Left colon (tissue), 2 donors: ENCODE measurements at regions not wholly inside any gene's neighbourhood (a gene's known extent, or its start where the extent isn't known, plus 50 kb on each side); places are given as distances from the start of the nearest gene placed in this dataset.

Experiments used
- ATAC-seq: fragments of 200-7000 bp; cut with Tn5 transposase; one replicate; pipeline ENCODE4 v1.9.1; 2020; ENCODE audit warnings: mild to moderate bottlenecking, moderate library complexity
- DNase-seq, 2 donors: peaks; one replicate each; pipeline ENCODE4 v3.0.0-alpha.2; 2020
- intact Hi-C, 2 donors: fragments of 100-400 bp; cut with DNase I in 1 of 2; cut with micrococcal nuclease in 1 of 2; formaldehyde crosslinking; loops; one replicate each; pipeline versions ENCODE4 v1.11.2 to v1.14.0; 2022; cut with DNase I, micrococcal nuclease
- donor health status: DM: no; HTN: no; CAD: no.
- donor health status: DM: yes; HTN: yes; CAD: no.

DNA sequence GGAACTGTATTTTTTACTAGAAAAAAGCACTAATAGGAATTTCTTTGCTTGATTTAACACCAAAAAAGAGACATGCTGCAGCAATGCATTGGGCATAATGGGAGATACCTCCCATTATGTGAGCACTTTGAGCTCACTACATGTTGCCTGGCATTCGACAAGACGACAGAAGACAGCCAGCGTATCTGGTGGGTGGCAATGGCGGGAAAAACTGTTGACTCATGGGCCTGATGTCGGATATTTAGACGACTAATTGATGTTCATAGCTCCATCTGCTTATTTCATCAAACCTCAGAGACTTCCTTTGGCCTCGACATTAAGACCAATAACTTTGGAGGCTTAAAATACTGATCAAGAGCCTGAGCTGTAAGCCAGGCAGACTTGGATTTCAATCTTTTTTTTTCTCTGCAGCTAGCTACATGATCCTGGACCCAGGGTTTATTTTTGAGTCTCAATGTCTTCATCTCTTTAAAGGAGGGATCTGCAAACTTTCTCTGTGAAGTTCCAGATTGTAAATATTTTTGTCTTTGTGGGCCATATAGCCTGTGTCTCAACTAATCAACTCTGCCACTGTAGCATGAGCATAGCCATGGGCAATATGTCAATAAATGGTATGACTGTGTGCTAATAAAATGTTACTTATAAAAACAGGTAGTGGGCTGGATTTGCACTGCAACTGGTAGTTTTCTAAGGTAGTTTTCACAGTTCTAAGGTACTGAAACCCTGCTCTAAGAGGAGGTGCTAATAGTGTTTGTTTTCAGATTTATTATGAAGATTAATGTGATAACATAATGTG lies 375.1 kb downstream of the METTL15 start:
- ATAC-seq: no peak
- intact Hi-C loops: no loop called here

DNA sequence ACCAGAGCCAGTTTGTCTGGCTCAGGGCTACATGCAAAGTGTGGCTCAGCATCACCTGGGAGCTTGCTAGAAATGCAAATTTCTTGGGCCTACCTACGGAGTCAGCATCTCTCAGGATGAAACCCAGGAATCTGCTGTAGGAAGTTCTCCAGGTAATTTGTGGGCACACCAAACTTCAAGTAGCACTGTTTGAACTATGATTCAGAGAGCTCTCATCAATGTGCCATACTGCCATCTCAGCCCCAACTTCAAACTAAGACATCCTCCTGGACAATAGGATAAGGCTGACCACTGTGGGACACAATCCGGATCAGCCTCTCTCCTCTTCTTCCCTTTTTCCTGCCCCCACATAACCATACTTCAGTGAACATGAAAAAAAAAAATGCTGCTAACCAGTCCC lies 374.5 kb downstream of the METTL15 start:
- no peak for ATAC-seq
- intact Hi-C loops: no loop called here
- DNase-seq: no peak

More for the DNA sequence above, 375.1 kb downstream of the METTL15 start:
- no peak for DNase-seq

DNA sequence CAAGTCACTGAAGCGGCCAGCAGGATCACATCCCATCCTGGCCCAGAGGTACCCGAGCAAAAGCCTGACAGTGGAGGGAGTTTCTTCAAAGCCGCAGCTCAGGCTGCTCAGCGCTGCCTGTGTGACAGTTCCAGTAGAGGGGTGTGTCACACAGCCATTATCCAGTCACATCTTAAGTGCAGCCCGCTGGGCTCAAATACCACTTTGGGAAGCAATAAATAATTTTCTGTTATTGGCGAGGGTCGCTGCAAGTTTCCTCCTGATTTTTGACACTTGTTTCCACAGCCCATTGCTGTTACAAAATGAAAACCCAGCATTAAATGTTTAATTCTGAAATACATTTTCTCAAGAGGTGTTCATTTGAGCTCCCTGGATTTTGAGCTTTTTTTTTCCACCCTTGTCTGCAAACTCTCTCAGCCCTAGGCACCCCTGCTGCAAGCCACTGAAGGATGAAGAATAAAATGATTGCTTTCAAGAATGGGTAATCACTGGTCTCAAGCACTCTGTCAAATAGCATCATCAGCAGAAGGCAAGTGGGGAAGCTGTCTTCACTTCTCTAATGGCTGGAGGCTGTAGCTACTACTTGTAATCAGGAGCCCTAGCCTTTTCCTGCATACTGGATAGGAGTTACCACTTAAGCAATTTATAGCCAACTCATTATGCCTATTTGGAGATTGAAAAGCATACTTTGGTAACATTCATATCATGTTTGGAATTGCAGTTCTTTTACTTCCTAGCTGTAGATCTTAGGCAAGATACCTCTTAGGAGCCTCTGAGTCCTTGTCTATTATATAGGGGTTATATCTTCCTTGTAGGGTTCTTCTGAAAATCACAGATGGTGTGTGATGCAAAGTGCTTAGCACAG lies 373.7 kb downstream of the METTL15 start:
- ATAC-seq (no peak), DNase-seq (no peak)
- intact Hi-C loops: no loop called here

DNA sequence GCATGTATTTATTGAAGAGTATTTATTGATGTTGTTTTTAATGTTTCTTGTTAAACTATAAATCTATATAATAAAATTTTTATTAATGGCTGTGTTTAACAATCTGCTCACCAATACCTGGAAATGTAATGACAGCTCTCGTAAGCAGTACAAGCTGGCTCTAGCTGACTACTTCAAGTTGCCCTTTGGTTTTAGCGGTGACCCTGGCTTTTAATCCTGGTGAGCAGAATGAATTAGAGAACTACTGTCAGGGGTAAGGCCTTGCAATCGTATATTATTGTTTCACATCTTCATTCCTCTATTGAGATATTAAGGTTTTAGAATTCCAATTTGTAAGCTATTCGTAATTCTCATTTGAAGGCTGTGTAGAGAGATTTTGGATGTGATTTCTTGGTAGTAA lies 372.2 kb downstream of the METTL15 start:
- intact Hi-C loops: no loop called here
- DNase-seq (no peak), ATAC-seq (no peak)

DNA sequence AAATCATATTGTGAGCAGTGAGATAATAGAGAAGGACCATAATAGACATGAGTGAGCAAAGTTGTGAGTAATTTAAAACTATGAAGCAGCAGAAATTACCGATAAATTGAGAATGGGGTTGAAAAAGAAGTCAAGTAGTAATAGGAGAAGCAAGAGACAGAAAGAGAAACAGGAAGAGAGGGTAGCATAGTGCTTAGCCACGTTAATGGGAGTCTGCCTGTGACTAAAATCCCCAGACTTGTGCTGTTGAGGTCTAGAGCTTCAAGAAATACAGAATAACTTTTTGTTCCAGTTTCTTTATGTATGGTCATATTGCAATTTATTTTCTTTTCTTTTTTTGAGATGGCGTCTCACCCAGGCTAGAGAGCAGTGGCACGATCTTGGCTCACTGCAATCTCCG lies 368.7 kb downstream of the METTL15 start:
- ATAC-seq (no peak), DNase-seq (no peak)
- intact Hi-C loops: no loop called here

DNA sequence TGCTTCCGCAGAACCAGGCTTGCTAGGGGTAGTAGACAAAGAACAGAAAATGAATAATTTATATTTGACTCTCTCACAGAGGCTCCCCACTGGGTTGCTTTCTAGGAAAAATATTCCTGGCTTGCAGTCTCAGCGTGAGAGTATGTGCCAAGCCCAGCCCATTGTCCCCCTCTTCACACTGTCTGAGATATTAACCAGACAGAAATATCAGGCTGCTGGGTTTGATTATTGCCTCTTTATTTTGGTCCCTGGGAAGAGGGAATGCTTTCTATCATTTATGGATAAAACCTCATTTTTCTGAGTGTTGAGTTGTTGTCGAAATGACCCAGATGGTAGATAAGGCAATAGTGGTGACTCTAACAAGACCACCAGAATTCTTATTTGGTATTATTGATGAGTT lies 367.9 kb downstream of the METTL15 start:
- DNase-seq (no peak), ATAC-seq (no peak)
- intact Hi-C loops: no loop called here

DNA sequence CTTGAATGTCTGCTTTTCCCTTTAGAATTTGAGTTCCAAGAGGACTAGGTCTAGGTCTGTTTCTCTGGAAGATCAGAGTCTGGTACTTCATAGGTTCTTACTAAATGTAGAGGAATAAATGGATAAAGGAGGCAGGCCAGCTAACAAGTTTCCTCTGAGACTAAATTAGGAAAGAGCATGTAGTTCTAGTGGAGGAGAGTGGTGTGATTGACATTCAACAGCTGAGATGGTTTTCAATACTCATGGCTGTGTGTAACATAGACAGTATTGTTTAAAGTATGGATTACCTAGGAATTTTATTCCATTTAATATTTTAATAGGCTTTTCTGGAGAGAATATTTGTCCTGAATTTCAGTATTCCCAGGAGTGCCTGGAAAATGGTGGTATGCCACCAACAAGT lies 364.7 kb downstream of the METTL15 start:
- ATAC-seq (no peak), DNase-seq (no peak)
- intact Hi-C loops: no loop called here

DNA sequence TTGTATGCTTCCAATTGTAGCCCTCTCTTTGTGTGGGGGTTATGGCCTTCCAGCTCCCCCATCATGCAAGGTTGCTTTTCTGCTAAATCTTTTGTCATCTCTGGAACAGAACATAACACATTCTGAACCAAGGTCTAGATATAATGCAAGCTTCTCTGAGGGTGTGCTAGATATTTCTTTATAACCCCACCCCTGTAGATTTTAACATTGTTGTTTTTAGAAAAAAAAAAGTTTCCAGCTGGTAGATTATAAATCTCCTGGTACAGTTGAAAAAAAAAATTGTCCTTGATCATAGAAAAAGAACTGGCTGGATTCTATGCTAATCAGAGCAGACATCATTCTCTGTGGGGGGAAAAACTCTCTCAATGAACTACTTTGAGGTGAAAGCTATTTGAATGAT lies 363.3 kb downstream of the METTL15 start:
- intact Hi-C loops: no loop called here
- DNase-seq (no peak), ATAC-seq (no peak)

DNA sequence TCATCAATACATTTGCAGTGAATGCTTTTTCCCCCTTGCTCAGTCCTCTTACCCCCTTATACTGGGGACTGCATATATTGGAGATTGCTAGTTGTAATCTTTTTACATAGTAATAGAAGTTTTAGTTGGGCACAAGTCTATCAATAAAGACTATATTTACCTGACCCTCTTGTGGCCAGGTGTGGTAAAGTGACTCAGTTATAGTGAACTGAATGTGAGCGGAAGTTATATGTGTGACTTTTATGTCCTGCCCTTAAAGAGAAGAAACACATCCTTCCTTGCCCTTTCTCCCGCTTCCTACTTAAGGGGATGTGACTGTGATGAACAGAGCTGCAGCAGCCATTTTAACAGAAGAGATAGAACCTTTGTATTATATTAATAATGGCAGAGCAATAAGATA lies 362.0 kb downstream of the METTL15 start:
- intact Hi-C loops: no loop called here
- DNase-seq (no peak), ATAC-seq (no peak)

DNA sequence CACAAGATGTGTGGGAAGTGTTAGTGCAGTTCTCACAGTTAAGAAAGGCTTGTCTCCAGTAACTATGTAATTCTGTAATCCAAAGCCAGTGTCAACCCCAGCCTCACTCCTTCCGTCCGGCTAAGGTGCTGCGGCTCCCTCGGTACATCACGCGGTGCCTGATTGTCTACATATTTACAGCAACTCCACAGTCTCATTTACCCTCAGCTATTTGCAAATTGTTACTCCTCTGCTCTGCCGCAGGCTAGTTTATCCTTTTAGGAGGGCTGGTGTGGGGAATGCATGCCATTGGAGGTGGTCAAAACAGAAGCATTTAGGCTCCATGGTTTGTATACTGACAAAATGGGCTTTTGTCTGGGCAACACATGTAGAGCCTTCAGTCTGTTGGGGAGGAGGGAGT lies 358.3 kb downstream of the METTL15 start:
- intact Hi-C loops: no loop called here
- no peak for DNase-seq
- no peak for ATAC-seq

DNA sequence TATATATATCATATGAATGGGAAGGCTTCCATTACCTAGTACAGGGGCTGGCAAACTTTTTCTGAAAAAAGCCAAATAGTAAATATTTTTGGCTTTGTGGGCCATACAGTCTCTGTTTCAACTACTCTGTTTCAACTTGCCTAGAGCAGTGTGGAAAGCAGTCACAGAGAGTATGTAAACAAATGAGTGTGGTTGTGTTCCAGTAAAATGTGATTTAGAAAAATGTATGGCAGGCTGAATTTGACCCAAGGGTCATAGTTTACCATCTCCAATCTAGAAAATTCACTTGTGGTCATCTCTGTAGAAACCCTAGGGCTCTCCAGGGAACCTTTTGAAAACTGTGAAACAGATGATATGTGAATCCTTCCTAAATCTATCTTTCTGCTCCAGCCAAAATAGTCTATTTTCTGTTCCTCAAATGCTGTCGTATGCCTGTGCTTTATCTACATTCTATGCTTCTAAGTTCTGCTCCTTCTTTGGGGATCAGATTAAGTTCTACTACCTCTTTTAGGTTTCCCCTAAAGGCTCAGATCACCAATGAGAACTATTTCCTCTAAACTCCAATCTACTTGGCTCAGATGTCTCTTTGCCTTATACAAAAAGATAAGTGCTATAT lies 356.2 kb downstream of the METTL15 start:
- no peak for ATAC-seq
- intact Hi-C loops: no loop called here
- no peak for DNase-seq

DNA sequence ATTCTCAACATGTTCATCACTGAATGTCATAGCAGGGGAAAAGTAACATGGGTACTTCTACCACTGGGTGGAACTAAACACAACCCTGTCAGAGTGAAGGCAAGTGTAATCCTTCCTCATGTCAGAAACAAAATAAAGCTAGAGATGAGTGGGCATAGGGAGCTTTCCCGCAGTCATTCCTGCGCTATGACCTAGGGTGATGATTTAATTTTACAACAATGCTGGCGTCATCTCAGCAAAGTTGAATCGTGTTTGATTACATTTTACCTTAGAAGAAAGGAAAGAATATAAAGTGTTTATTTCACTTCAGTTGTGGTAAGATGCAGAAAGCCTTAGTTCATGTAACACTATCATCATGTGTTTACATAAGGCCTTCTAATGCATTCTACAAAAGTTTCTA lies 355.6 kb downstream of the METTL15 start:
- intact Hi-C loops: no loop called here
- no peak for DNase-seq
- ATAC-seq: no peak

DNA sequence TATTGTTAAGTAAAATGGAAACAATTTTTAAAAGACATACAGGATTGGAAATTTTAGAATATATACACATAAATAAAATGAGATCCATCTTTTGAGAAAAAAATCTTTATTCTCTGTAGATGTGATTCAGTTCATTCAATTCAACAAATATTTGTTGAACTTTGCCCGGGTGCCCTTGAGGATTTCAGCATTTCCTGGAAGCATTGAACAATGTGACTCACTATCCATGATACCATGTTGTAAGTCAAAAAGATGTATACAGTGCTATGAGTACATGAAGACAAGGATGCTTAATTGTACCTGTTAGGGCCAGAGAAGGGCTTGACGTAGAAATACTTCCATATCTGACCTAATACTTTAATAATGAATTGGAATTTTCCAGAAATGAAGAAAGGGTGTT lies 353.7 kb downstream of the METTL15 start:
- ATAC-seq (no peak), DNase-seq (peak in 1 of 2 donors; percentile 4)
- intact Hi-C loops: no loop called here

DNA sequence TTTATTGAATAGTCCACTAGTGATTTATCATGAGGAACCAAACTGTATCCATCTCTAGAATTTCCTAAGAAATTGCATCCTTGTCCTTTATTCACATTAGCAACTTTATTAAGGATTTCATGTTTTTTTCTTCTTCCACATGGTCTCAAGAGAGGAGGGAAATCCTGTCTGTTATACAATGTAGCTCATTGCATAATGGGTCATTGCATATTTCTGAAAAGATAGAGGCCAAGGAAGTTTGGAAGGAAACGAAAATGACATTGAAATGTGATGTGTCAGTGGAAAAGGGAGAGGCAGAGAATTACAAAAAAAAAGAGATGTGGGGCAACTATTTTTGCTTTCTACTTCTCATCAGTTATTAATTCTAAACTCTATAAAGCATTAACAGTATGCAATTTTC lies 353.1 kb downstream of the METTL15 start:
- intact Hi-C loops: no loop called here
- no peak for DNase-seq
- no peak for ATAC-seq

DNA sequence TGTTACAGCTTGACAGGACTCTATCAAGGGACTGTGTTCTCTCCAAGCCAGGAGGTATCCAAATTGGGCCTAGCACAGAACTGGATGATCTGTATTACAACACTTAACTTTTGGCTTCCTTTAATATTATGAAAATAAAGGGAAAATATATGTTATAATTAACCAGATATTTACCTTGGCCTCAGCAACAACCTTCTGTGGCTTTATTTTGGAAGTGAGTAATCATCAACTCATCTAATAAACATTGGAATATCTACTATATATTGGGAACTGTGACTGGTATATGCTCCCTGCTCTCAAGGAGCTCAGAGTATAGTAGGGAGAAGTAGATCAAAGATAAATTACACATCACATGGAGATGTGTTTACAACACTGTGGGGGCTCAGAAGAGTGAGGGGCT lies 352.2 kb downstream of the METTL15 start:
- intact Hi-C loops: no loop called here
- no peak for ATAC-seq
- DNase-seq: no peak

DNA sequence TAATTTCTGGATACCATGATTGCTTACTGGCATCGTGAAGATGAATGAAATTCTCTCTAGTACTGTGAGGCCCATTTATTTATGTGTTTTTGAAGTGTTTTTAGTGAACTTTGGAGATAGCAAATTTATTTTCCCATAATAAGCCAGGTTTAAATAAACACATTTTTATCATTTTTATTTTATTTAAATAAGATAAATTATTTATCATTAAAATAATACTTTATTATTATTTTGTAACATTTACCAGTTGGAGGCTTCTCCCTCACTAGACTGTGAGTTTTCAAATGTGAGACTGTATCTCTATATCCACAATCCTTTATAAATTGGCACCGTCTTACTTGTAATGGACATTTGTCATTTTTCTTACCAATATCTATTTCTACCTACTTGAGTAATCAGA lies 351.7 kb downstream of the METTL15 start:
- intact Hi-C loops: no loop called here
- DNase-seq (no peak), ATAC-seq (no peak)

DNA sequence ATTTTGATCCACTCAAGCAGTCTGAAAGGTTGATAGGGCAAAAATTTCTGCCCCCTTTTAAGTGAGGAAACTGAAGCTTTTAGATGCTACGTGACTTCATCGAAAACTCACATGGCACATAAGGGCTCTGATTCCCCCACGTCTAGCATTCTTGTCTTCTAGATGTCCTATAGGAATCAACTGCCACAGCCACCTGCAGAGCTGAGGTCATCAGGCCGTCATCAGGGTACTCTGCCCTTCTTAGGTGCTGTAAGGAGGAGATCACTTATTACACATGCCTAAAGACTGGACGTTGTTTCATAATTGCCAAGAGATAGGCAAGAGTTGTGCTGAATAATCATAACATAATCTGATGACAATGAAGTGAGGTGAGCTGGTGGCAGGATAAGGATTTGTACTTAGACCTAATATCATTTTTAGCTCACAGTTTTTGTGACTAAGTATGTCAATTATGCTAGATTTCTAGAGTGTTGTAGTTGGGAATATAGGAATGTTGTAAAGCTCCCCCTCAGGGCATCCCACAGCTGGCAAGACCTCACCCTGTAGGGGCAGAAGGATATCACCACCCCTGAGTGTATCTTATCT lies 349.4 kb downstream of the METTL15 start:
- intact Hi-C loops: no loop called here
- DNase-seq (no peak), ATAC-seq (no peak)

DNA sequence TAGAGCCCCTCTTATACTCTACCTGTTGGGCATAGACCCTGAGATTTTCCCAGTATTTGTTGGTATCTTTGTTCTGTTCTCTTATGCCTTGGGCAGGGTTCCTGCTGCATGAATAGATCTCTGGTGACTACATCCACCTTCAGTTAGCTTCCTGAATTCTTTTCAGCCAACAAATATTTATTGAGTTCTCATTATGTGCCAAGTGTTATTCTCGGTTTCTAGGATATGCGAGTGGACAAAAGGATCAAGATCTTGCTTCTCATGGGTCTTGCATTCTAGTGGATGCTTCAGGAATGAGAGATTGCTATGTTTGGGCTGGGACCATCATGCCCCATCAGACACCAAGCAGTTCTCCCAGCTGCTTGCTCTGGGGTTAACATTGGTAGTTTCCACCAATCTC lies 340.0 kb downstream of the METTL15 start:
- DNase-seq (no peak), ATAC-seq (no peak)
- intact Hi-C loops: no loop called here

DNA sequence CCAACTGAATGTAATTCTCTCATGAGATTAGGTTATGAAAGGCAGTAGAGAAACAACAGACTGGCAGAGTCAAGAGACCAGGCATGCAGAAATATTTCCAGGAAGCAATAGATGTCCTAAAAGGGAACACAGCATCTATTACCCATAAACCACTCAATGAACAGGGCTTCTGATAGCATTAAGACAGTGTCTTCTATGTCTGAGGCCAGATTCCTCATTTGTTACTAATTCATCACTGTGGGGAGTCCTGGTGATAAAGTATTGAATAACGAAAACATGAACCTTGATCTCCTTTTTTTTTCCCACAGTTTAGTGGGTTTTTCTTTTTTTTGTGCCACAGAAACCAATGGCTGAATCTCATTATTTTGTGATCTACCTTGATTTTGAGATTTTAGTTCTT lies 339.0 kb downstream of the METTL15 start:
- ATAC-seq (no peak), DNase-seq (no peak)
- intact Hi-C loops: no loop called here

DNA sequence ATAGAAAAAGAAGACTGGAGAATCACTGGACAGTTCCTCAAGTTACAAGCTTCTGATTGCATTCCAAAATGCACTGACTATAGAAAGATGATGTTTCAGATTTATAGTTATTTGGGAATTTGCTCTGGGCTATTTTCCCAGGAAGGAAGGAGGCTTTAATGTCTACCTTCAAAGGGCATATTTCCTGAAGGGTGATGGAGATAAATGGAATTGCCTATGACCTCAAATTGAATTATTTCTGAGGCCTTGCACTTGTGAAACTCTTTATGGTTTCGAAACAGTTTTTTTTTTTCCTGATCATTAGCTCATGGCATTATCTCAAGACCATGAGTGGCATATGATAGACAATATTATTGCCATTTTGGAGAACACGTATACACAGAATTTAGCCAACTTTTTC lies 333.9 kb downstream of the METTL15 start:
- ATAC-seq (no peak), DNase-seq (no peak)
- intact Hi-C loops: no loop called here
